ENCODE measurements at regions not wholly inside any gene's neighbourhood (a gene's known extent, or its start where the extent isn't known, plus 50 kb on each side); places are given as distances from the start of the nearest gene placed in this dataset.

DNA sequence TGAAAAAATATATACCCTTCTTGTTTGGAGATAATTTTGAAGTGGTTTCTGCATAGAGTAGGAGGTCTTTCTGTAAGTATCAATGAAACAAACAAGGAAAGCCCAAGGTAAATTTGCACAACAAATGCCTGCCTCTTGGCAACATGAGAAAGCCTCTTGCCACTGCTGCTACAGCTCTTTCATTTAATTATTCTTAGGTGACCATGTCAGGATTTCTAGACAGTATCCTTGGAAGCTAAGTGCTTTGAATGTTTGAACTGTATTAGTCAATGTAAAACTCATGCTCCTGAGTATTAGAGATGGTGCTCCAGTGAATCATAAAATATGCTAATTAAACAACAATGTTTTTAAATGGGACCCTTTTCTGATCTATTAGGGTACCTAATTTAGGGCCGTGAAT lies 81.2 kb upstream of the ITGB1 start:
- 85% methylated on average over 1 of the region's 1 CpG; no CpG with 5 or more reads in 1 of the 2 experiments for WGBS, 2 experiments (ENCODE audit: extremely low coverage in 1 of 2, insufficient coverage in 1 of 2, insufficient read length in 1 of 2, insufficient replicate concordance in 2 of 2, low coverage in 1 of 2, low lambda C conversion rate in 2 of 2, missing lambda C conversion rate in 1 of 2)
- TF ChIP-seq, protein P1, sequence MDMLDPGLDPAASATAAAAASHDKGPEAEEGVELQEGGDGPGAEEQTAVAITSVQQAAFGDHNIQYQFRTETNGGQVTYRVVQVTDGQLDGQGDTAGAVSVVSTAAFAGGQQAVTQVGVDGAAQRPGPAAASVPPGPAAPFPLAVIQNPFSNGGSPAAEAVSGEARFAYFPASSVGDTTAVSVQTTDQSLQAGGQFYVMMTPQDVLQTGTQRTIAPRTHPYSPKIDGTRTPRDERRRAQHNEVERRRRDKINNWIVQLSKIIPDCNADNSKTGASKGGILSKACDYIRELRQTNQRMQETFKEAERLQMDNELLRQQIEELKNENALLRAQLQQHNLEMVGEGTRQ (IDR thresholded peaks at IDR 0.05; ENCODE audit: low read length) = no peak
- TF ChIP-seq BACH1 (IDR thresholded peaks at IDR 0.05; ENCODE audit: low read length) (no peak), EZH2 (IDR thresholded peaks at IDR 0.05; ENCODE audit: low read depth, low read length, severe bottlenecking) (no peak), POLR2AphosphoS5 (IDR thresholded peaks at IDR 0.05; ENCODE audit: low read depth, low read length) (no peak), ASH2L (IDR thresholded peaks at IDR 0.05; ENCODE audit: low read length) (no peak), HDAC2 (IDR thresholded peaks at IDR 0.05; ENCODE audit: borderline replicate concordance in 1 of 2, low read depth in 2 of 2, low read length in 2 of 2) (no peak), SP2 (IDR thresholded peaks at IDR 0.05; ENCODE audit: low read length) (no peak), CBX5 (IDR thresholded peaks at IDR 0.05; ENCODE audit: low read depth, low read length) (no peak), MAX (IDR thresholded peaks at IDR 0.05) (no peak), KDM1A (IDR thresholded peaks at IDR 0.05; ENCODE audit: borderline replicate concordance, low read length) (no peak)
- TF ChIP-seq, protein P2, sequence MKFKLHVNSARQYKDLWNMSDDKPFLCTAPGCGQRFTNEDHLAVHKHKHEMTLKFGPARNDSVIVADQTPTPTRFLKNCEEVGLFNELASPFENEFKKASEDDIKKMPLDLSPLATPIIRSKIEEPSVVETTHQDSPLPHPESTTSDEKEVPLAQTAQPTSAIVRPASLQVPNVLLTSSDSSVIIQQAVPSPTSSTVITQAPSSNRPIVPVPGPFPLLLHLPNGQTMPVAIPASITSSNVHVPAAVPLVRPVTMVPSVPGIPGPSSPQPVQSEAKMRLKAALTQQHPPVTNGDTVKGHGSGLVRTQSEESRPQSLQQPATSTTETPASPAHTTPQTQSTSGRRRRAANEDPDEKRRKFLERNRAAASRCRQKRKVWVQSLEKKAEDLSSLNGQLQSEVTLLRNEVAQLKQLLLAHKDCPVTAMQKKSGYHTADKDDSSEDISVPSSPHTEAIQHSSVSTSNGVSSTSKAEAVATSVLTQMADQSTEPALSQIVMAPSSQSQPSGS (IDR thresholded peaks at IDR 0.05; ENCODE audit: low read length) = no peak

More for the DNA sequence above, 81.2 kb upstream of the ITGB1 start:
- H3K56ac ChIP-seq (replicated peaks; ENCODE audit: insufficient read length, low read depth, low read length) = no peak overlapping the region
- H3K23me2 ChIP-seq (ENCODE audit: low read depth, low read length) = no peaks in the 10 kb centered on the region
- no peak overlapping the region for H2BK5ac ChIP-seq (ENCODE audit: low read depth, low read length)
- H2BK12ac ChIP-seq (ENCODE audit: low read depth, low read length) = no peak overlapping the region
- ChIA-PET CTCF (ENCODE audit: partially characterized antibody) (interaction anchor here (0.8 to 4.2 kb wide), 6 partner anchors 24 to 116 kb away, joined by 3 to 17 read pairs (median 4); no protein-coding TSS in a partner anchor), POLR2A (ENCODE audit: partially characterized antibody) (interaction anchor here (1.4 kb wide), 1 partner anchor 28 kb away, joined by 3 read pairs; no protein-coding TSS in a partner anchor)
- H3K4me2 ChIP-seq (ENCODE audit: insufficient read depth in 1 of 2, low read depth in 2 of 2, low read length in 2 of 2) = peak overlapping the region; percentile 12 to 37; a peak in 2 of 4 replicates
- no peak overlapping the region for H4K5ac ChIP-seq (ENCODE audit: insufficient read length, low read depth, low read length)
- H3K4me1 ChIP-seq (replicated peaks in 1 of 4; ENCODE audit: control insufficient read depth in 3 of 4, insufficient read depth in 4 of 4, low read length in 3 of 4) = peaks cover 3 to 9% (median 6%) of the 10 kb centered on the region in 4 experiments; a peak in 5 of 7 replicates
- no peak for FAIRE-seq
- H4K8ac ChIP-seq (ENCODE audit: extremely low read depth, insufficient read depth, low read length) = no peak overlapping the region
- no peak overlapping the region for H3K14ac ChIP-seq (ENCODE audit: insufficient read length)
- no peak overlapping the region for H3K18ac ChIP-seq (ENCODE audit: extremely low read depth, low read length)
- H3K9me3 ChIP-seq (ENCODE audit: insufficient read depth in 2 of 2, low read depth in 1 of 2, low read length in 1 of 2) = no peaks in the 10 kb centered on the region
- no peak for DNase-seq (ENCODE audit: low read depth in 1 of 2, low spot score in 2 of 2)
- H2AFZ ChIP-seq (ENCODE audit: low read length) = no peak overlapping the region
- peak overlapping the region in 1 of 4 experiments; percentile 40; a peak in 1 of 8 replicates for H3K4me3 ChIP-seq (ENCODE audit: extremely low read depth in 1 of 4, insufficient read depth in 2 of 4, low read depth in 3 of 4, low read length in 4 of 4)
- H3K27ac ChIP-seq (ENCODE audit: low read depth, low read length) = no peak overlapping the region
- no peaks in the 10 kb centered on the region for H3K79me2 ChIP-seq (ENCODE audit: control insufficient read depth in 1 of 2, insufficient read depth in 2 of 2, low read length in 2 of 2)
- H3K9ac ChIP-seq (replicated peaks in 1 of 4; ENCODE audit: extremely low read depth in 1 of 4, low read depth in 3 of 4, low read length in 3 of 4) = no peak overlapping the region
- H2BK15ac ChIP-seq (ENCODE audit: low read length) = no peak overlapping the region
- H2BK20ac ChIP-seq (ENCODE audit: low read length) = no peak overlapping the region
- no peak overlapping the region for H3K4ac ChIP-seq (replicated peaks; ENCODE audit: insufficient read length, low read depth, low read length)
- no peak overlapping the region for H2AK5ac ChIP-seq (ENCODE audit: low read depth, low read length)
- no peaks in the 10 kb centered on the region; a peak in 1 of 7 replicates for H3K27me3 ChIP-seq (replicated peaks in 1 of 4; ENCODE audit: control insufficient read depth in 3 of 4, extremely low read depth in 1 of 4, insufficient read depth in 3 of 4, low read length in 3 of 4)
- no peaks in the 10 kb centered on the region for H3K36me3 ChIP-seq (ENCODE audit: control insufficient read depth in 2 of 4, insufficient read depth in 4 of 4, low read length in 3 of 4)
- H3K23ac ChIP-seq (ENCODE audit: insufficient read length) = no peak overlapping the region
- H4K20me1 ChIP-seq (replicated peaks in 1 of 2; ENCODE audit: control insufficient read depth in 1 of 2, insufficient read depth in 2 of 2, low read length in 2 of 2) = no peaks in the 10 kb centered on the region
- no peak overlapping the region for H2BK120ac ChIP-seq (replicated peaks; ENCODE audit: low read depth, low read length)
- no peak overlapping the region for H4K91ac ChIP-seq (replicated peaks; ENCODE audit: insufficient read length, low read length)
- H3K79me1 ChIP-seq (ENCODE audit: low read depth, low read length) = no peaks in the 10 kb centered on the region

Data from H1 (cell line).